Effector memory CD4-positive, alpha-beta T cell (primary cell): ENCODE measurements at regions not wholly inside any gene's neighbourhood (a gene's known extent, or its start where the extent isn't known, plus 50 kb on each side); places are given as distances from the start of the nearest gene placed in this dataset.
"Not testable (repeated sequence)": the region's sequence is repeated elsewhere in the genome, so short reads cannot be mapped to it uniquely, and the experiment has no call there.

Experiments
- DNase-seq, 3 donors: peaks; one replicate each; pipeline ENCODE4 v3.0.0-alpha.2; 2020
- H3K27ac ChIP-seq: 2 replicates; pipeline ENCODE4 v1.7.0; 2013; ENCODE audit warnings: mild to moderate bottlenecking, low read length, moderate library complexity; ENCODE audit not compliant: insufficient read depth, poor library complexity, severe bottlenecking
- H3K27me3 ChIP-seq: replicated peaks from 2 replicates; pipeline ENCODE4 v1.7.0; 2013; ENCODE audit warnings: mild to moderate bottlenecking, low read length; ENCODE audit not compliant: insufficient read depth, control insufficient read depth, poor library complexity, severe bottlenecking
- H3K36me3 ChIP-seq: 2 replicates; pipeline ENCODE4 v1.7.0; 2013; ENCODE audit warnings: mild to moderate bottlenecking, low read length, moderate library complexity; ENCODE audit not compliant: control insufficient read depth, insufficient read depth
- H3K4me1 ChIP-seq: 2 replicates; pipeline ENCODE4 v1.7.0; 2013; ENCODE audit warnings: low read length, mild to moderate bottlenecking; ENCODE audit not compliant: control insufficient read depth, insufficient read depth, poor library complexity, severe bottlenecking
- H3K4me3 ChIP-seq: 2 replicates; pipeline ENCODE4 v1.7.0; 2013; ENCODE audit warnings: low read length, low read depth, mild to moderate bottlenecking; ENCODE audit not compliant: insufficient read depth, poor library complexity, severe bottlenecking
- H3K9me3 ChIP-seq: 2 replicates; pipeline ENCODE4 v1.7.0; 2013; ENCODE audit warnings: mild to moderate bottlenecking, low read length, moderate library complexity; ENCODE audit not compliant: control insufficient read depth

DNA sequence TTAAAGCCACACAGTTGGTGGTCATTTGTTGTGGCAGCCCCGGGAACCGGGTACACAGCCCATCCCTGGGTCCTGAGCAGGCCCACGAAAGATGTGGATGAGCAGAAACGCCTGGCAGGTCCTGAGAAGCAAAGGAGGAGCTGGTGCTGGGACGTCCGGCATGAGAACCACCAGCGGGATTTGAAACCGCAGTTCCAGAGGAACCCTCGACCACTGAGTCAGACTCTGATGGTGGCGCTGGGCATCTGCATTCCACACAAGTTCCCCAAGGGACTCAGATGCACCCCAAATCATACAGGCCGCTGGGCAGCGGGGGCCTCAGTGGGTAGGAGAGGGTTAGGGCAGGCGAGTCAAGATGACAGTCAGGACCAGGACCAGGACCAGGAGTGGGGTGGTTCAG, 363.0 kb downstream of the SHANK2 start:
- Histone ChIP-seq H3K4me1 (no peaks in the 10 kb centered on the region), H3K27me3 (no peaks in the 10 kb centered on the region)

DNA sequence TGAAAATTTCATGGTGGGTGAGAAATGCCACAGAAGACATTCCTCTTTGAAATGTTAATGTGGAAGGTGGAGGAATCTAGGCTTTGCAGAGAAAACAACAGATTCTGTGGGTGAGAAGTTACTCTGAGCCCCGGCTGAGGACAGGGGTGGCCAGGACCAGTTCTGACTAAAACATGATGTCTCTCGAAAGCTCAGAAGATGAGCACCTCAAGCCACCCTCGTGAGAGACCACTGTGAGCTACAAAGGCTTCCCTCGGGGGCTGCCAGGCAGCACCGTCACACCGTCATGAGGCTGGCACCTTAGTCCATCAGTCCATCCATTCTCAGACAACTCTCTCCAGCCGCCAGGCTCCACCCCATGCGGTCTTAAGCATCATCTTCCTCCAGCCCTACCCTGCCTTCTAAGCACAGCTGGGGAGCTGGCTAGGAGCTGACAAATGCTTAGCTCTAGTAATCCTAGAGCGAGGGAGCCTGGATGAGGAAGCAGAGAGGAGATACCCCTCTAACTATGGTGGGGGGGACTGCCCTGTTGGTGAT, 360.5 kb downstream of the SHANK2 start:
- Histone ChIP-seq H3K4me3 (no peak overlapping the region), H3K9me3 (no peaks in the 10 kb centered on the region), H3K4me1 (no peaks in the 10 kb centered on the region), H3K36me3 (no peaks in the 10 kb centered on the region), H3K27ac (no peak overlapping the region), H3K27me3 (no peaks in the 10 kb centered on the region)
- DNase-seq: no peak

More for the DNA sequence above, 363.0 kb downstream of the SHANK2 start:
- Histone ChIP-seq H3K27ac (no peak overlapping the region), H3K9me3 (no peaks in the 10 kb centered on the region), H3K4me3 (no peak overlapping the region), H3K36me3 (no peaks in the 10 kb centered on the region)
- no peak for DNase-seq

DNA sequence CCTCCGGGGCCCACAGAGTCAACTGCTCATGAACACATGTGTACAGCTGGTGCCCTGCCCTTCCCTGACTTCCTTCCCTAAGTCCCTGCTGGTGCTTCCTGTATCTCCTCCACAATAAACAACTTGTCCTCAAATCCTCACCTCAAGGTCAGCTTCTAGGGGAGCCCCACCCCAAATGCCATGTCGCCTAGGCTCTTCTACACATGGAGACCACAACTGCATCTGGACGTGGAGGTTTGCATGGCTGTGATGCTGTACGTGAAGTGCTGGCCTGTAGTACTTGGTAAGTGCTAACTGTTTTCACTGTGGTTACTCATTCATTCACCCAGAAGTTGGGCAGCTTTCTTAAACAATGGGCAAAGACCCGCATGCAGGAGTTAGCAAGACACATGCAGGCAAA, 359.5 kb downstream of the SHANK2 start:
- no peaks in the 10 kb centered on the region for H3K4me1 ChIP-seq
- no peak for DNase-seq
- no peak overlapping the region for H3K4me3 ChIP-seq
- H3K27me3 ChIP-seq: no peaks in the 10 kb centered on the region
- H3K9me3 ChIP-seq: no peaks in the 10 kb centered on the region
- H3K27ac ChIP-seq: no peak overlapping the region
- no peaks in the 10 kb centered on the region for H3K36me3 ChIP-seq

DNA sequence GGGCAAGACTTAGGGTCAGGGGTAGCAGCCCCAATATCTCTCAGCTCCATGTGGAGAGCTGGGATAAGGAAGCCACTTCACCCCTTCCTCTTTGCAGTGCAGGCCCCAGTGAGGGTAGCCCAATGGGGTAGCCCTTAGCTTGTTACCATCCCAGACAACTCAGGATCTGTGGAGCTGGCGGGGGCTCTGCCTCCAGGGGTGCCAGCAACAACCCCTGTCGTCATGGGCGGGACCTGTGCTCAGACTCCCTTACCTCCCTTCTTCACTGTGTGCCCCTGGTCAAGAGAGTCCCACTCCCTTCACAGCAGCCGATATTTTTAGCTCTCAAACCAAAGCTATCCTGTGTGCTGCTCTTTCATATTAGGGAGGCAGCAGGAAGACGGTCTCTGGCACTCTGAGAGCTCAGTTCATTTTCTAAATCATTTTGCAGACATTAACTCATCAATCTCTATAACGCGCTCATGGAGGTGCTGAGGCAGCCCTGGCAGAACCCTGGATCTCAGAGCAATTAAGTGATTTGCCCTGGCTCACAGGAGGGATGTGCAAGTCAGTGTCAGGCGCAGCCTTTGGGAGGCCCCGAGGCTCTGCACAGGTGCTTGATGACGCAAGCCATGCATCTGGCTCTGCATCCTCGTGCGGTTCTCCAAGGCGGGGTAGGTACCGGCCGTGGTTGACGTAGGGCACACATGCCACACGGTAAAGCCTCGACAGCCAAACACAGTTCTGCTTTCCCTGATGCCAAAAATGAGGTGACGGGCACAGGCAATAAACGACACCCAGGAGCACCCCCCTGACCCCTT, 357.6 kb downstream of the SHANK2 start:
- Histone ChIP-seq H3K9me3 (no peaks in the 10 kb centered on the region), H3K27ac (no peak overlapping the region), H3K27me3 (no peaks in the 10 kb centered on the region), H3K4me3 (no peak overlapping the region), H3K4me1 (no peaks in the 10 kb centered on the region), H3K36me3 (no peaks in the 10 kb centered on the region)
- no peak for DNase-seq

DNA sequence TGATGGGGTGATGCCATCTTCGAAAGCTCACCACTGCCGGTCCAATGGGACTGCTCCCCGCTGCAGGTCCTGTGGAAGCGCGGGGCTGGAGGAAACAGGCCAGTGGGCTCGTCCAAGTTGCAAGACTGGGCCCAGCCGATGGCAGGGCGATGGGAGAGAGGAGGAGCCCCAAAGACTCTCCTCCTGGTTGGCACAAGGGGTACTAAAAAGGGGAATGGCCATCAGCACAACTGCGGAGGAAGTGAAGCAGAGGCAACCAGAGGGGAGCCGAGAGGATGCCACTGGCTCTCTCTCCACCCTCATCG, 357.1 kb downstream of the SHANK2 start:
- Histone ChIP-seq H3K27me3 (no peaks in the 10 kb centered on the region), H3K27ac (no peak overlapping the region), H3K4me1 (no peaks in the 10 kb centered on the region), H3K4me3 (no peak overlapping the region), H3K9me3 (no peaks in the 10 kb centered on the region), H3K36me3 (no peaks in the 10 kb centered on the region)
- no peak for DNase-seq

DNA sequence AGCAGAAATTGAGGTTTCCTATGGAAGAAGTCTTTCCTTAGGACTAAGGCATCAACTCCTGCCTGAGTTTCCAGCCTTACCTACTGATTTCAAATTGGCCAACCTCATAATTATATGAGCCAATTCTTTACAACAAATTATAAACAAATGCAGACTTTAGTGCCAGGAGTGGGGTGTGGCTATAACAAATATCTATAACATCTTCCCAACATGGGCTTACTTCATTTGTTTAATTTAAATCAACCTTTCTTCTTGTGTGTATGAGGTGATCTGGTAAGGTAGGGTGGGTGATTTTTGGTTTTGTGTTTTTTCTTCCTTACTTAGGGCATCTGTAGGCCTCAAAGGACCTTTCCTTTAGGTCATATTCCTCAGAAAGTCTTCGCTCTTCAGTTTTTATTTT, 354.9 kb downstream of the SHANK2 start:
- Histone ChIP-seq H3K4me1 (no peaks in the 10 kb centered on the region), H3K9me3 (no peaks in the 10 kb centered on the region)
- no peak for DNase-seq

DNA sequence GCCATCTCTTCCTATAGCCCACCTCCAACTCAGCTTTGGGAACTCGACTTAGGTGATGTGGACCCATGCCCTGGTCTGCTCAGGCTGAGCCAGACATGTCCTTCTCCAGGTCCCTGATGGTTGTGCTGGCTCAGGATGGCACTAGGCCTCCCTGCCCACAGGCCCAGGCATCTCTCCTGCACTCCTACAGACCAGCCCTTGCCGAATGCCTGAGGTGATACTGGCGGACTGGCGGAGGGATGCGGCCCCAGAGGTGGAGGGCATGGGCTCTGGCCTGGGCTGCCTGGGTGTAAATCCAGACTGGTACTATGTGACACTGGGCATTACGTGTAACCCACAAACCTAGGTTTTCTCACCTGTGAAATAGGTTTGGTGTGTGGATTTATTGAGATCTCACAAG, 352.8 kb downstream of the SHANK2 start:
- Histone ChIP-seq H3K4me3 (no peak overlapping the region), H3K4me1 (no peaks in the 10 kb centered on the region), H3K9me3 (no peaks in the 10 kb centered on the region), H3K36me3 (no peaks in the 10 kb centered on the region), H3K27me3 (no peaks in the 10 kb centered on the region), H3K27ac (no peak overlapping the region)
- no peak for DNase-seq

More for the DNA sequence above, 354.9 kb downstream of the SHANK2 start:
- H3K27ac ChIP-seq: no peak overlapping the region
- no peak overlapping the region for H3K4me3 ChIP-seq
- H3K36me3 ChIP-seq: no peaks in the 10 kb centered on the region
- no peaks in the 10 kb centered on the region for H3K27me3 ChIP-seq

DNA sequence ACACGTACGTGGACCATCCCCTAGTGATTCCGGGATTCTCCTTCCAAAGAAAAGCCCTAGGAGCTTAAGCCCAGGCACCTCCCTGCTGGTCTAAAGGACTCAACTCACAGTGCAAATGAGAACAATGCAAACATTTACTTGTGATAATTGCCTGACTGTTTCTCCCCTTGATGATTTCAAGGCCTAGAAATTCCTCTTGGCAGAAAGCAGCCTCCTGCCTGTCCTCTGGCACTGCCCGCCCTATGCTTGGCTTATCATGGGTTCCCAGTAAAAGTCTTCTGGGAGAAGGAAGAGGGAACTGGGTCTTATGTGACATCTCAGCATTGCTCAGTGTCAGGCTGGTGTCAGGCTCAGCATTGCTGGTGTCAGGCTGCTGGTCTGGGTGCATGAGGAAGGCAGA, 351.8 kb downstream of the SHANK2 start:
- H3K27ac ChIP-seq: no peak overlapping the region
- no peaks in the 10 kb centered on the region for H3K4me1 ChIP-seq
- H3K27me3 ChIP-seq: no peaks in the 10 kb centered on the region
- DNase-seq: no peak
- H3K4me3 ChIP-seq: no peak overlapping the region
- no peaks in the 10 kb centered on the region for H3K36me3 ChIP-seq
- H3K9me3 ChIP-seq: no peaks in the 10 kb centered on the region

DNA sequence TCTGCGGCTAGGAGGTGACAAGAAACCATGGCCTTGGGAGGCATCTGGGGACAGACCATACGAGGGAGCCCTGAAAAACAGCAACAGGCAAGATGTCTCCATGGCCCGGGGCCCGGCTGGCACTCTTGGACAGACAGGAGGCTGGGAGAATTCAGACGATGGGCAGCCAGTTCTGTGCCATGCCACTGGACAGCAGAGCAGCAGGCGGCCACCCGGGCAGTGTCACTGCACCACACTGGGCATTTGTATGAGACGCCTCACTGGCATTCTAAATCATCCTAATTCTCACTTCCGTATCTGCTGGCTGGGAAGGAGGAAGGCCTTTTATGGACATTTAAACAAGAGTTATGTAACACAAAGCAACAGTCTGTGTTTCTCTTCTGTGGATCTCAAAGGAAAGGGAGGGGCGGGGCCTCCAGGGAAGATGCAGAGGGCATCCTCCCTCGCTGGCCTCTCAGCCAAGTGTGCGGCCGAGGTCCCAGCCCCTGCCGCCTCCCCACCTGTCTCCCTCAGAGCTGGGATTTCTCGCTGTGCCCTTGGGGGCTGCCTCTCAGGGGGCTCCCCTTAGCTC, 350.3 kb downstream of the SHANK2 start:
- Histone ChIP-seq H3K27me3 (no peaks in the 10 kb centered on the region), H3K27ac (no peak overlapping the region), H3K9me3 (no peaks in the 10 kb centered on the region), H3K36me3 (no peaks in the 10 kb centered on the region), H3K4me1 (no peaks in the 10 kb centered on the region), H3K4me3 (no peak overlapping the region)
- DNase-seq: no peak

DNA sequence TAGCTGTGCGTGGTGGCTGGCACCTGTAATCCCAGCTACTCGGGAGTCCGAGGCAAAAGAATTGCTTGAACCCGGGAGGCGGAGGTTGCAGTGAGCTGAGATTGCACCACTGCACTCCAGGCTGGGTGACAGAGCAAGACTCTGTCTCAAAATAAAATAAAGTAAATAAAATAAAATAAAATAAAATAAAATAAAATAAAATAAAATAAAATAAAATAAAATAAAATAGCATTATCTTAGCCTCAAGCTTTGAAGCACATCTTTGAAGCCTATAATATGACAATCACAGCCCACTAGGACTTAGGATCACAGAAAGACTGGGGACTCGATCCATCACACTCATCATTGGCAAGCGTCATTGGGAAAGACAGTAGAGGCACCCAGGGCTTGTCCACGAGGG, 349.1 kb downstream of the SHANK2 start:
- not testable (repeated sequence) for H3K9me3 ChIP-seq, H3K4me3 ChIP-seq, H3K27me3 ChIP-seq, H3K36me3 ChIP-seq, DNase-seq, H3K27ac ChIP-seq, H3K4me1 ChIP-seq
